ENCODE measurements at regions not wholly inside any gene's neighbourhood (a gene's known extent, or its start where the extent isn't known, plus 50 kb on each side); places are given as distances from the start of the nearest gene placed in this dataset.

GRCh38 chr17:74082886-74083285, 120.6 kb upstream of the RPL38 start:
- Histone ChIP-seq H3K27me3 (replicated peaks; ENCODE audit: insufficient read depth) (peaks cover 6% of the 10 kb centered on the region), H3K4me3 (no peak overlapping the region), H3K9me3 (no peaks in the 10 kb centered on the region), H3K36me3 (no peaks in the 10 kb centered on the region), H3K27ac (no peak overlapping the region), H3K4me1 (replicated peaks) (no peaks in the 10 kb centered on the region)
- TF ChIP-seq CTCF (IDR thresholded peaks at IDR 0.05) (no peak), POLR2AphosphoS5 (IDR thresholded peaks at IDR 0.05) (no peak)
- intact Hi-C loops (cut with DNase I), result no loop called here
- 65% methylated on average over 7 of the region's 7 CpGs for WGBS
- no peak for DNase-seq (ENCODE audit: low spot score)

GRCh38 chr17:74083321-74083720, 120.2 kb upstream of the RPL38 start:
- 84% methylated on average over 3 of the region's 3 CpGs for WGBS
- DNase-seq (ENCODE audit: low spot score), result no peak

GRCh38 chr17:74085434-74085833, 118.0 kb upstream of the RPL38 start:
- Histone ChIP-seq H3K27me3 (replicated peaks; ENCODE audit: insufficient read depth) (peaks cover 6% of the 10 kb centered on the region), H3K4me1 (replicated peaks) (no peaks in the 10 kb centered on the region), H3K36me3 (no peaks in the 10 kb centered on the region), H3K27ac (no peak overlapping the region), H3K9me3 (no peaks in the 10 kb centered on the region), H3K4me3 (no peak overlapping the region)
- TF ChIP-seq POLR2A (IDR thresholded peaks at IDR 0.05) (no peak), CTCF (IDR thresholded peaks at IDR 0.05) (no peak), POLR2AphosphoS5 (IDR thresholded peaks at IDR 0.05) (no peak)
- 53% methylated on average over 3 of the region's 3 CpGs for WGBS
- no peak for DNase-seq (ENCODE audit: low spot score)
- intact Hi-C loops (cut with DNase I), result no loop called here

More at GRCh38 chr17:74083321-74083720, 120.2 kb upstream of the RPL38 start:
- intact Hi-C loops (cut with DNase I), result no loop called here
- no peaks in the 10 kb centered on the region for H3K4me1 ChIP-seq (replicated peaks)
- TF ChIP-seq POLR2A (IDR thresholded peaks at IDR 0.05), result no peak
- no peak for TF ChIP-seq CTCF (IDR thresholded peaks at IDR 0.05)
- TF ChIP-seq POLR2AphosphoS5 (IDR thresholded peaks at IDR 0.05), result no peak
- H3K4me3 ChIP-seq, result no peak overlapping the region
- H3K9me3 ChIP-seq, result no peaks in the 10 kb centered on the region
- H3K36me3 ChIP-seq, result no peaks in the 10 kb centered on the region
- H3K27ac ChIP-seq, result no peak overlapping the region
- peaks cover 6% of the 10 kb centered on the region for H3K27me3 ChIP-seq (replicated peaks; ENCODE audit: insufficient read depth)

GRCh38 chr17:74087002-74087585, 116.4 kb upstream of the RPL38 start:
- H3K27ac ChIP-seq, result no peak overlapping the region
- H3K4me1 ChIP-seq (replicated peaks), result no peaks in the 10 kb centered on the region
- 49% methylated on average over 9 of the region's 9 CpGs for WGBS
- H3K27me3 ChIP-seq (replicated peaks; ENCODE audit: insufficient read depth), result peaks cover 6% of the 10 kb centered on the region
- intact Hi-C loops (cut with DNase I), result no loop called here
- no peak for DNase-seq (ENCODE audit: low spot score)
- no peaks in the 10 kb centered on the region for H3K36me3 ChIP-seq
- no peak overlapping the region for H3K4me3 ChIP-seq
- TF ChIP-seq POLR2AphosphoS5 (IDR thresholded peaks at IDR 0.05) (no peak), CTCF (IDR thresholded peaks at IDR 0.05) (no peak), POLR2A (IDR thresholded peaks at IDR 0.05) (no peak)
- H3K9me3 ChIP-seq, result no peaks in the 10 kb centered on the region

DNA sequence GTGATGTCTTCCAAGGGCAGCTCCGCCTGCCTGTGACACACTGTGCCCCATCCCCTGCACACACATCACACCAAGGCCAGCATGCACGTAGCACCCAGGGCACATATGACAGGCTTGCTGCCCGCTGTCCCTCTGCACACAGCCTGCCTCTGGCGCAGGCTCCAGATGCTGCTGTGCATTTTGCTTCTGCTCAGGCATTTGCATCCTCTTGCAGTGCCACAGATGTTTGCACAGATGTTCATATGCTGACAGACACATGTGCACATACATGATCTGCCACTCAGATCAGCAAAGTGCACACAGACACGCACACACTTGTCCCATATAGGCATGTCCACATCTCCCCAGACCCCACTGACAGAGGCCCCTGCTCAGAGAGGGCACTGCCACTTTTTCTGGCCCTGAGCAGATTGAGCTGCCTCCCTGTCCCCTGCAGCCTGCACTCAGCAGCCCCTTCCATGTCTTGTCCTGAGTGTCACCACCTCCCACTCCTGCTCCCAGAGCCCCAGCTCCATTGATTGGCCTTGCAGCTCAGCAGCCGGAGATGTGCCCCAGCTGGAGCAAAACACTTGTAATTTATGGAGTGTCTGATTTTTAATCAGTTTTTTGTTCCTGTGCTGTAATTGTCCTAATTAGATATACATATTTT, 115.1 kb upstream of the RPL38 start:
- no peaks in the 10 kb centered on the region for H3K36me3 ChIP-seq
- H3K27me3 ChIP-seq (replicated peaks; ENCODE audit: insufficient read depth), result no peaks in the 10 kb centered on the region
- TF ChIP-seq CTCF (IDR thresholded peaks at IDR 0.05) (no peak), POLR2A (IDR thresholded peaks at IDR 0.05) (no peak), POLR2AphosphoS5 (IDR thresholded peaks at IDR 0.05) (no peak)
- no peak for DNase-seq (ENCODE audit: low spot score)
- WGBS, result 86% methylated on average over 5 of the region's 6 CpGs
- intact Hi-C loops (cut with DNase I), result no loop called here
- no peak overlapping the region for H3K4me3 ChIP-seq
- no peak overlapping the region for H3K27ac ChIP-seq
- no peaks in the 10 kb centered on the region for H3K9me3 ChIP-seq
- no peaks in the 10 kb centered on the region for H3K4me1 ChIP-seq (replicated peaks)

Measured in prostate gland (tissue), 2 donors.